Hepatic stellate cell (primary cell): ENCODE measurements at regions not wholly inside any gene's neighbourhood (a gene's known extent, or its start where the extent isn't known, plus 50 kb on each side); places are given as distances from the start of the nearest gene placed in this dataset.
"Not testable (repeated sequence)": the region's sequence is repeated elsewhere in the genome, so short reads cannot be mapped to it uniquely, and the experiment has no call there.

Source experiments
- DNase-seq: peaks from one replicate; pipeline ENCODE4 v3.0.0; 2011; ENCODE audit warnings: low spot score

- DNase-seq, result no peak
Observed at GRCh38 chr9:96156171-96156974, 145.6 kb downstream of the HSD17B3 start.

GRCh38 chr9:96154081-96154480 lies 147.9 kb downstream of the HSD17B3 start:
- DNase-seq, result no peak

- no peak for DNase-seq
Observed at GRCh38 chr9:96152550-96152949, 149.4 kb downstream of the HSD17B3 start.

GRCh38 chr9:96150324-96151227 lies 151.4 kb downstream of the HSD17B3 start:
- no peak for DNase-seq

DNA sequence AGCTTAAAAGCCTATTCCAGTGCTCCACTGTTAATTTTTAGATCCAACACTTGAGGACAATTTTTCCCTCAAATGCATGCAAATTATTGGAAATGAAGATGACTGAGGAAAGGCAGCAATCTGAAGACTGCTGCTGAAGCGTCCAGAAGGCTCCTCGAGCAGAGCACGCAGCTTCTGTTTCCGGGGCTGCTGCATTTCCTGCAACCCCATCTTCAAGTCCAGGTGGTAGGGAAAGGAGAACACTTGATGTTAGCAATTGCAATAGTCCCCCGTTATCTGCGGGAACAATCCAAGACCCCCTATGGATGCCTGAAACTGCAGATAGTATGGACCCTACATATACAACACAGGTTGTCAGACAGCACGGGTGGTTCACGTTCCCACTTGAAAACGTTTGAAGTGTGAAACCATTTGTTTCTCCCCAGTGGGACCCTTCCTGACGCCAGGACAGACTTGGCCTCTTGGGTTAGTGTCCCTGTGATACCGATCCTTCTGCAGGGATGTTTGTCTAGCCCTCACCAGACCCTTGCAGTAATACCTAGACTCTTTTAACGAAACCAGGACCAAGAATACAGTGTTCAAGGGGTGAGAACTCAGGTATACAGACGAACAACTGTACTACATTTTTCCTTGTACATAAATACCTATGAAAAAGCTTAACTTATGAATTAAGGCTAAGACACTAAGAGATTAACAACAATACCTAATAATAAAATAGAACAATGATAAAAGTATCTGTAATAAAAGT lies 152.3 kb downstream of the HSD17B3 start:
- no peak for DNase-seq

DNA sequence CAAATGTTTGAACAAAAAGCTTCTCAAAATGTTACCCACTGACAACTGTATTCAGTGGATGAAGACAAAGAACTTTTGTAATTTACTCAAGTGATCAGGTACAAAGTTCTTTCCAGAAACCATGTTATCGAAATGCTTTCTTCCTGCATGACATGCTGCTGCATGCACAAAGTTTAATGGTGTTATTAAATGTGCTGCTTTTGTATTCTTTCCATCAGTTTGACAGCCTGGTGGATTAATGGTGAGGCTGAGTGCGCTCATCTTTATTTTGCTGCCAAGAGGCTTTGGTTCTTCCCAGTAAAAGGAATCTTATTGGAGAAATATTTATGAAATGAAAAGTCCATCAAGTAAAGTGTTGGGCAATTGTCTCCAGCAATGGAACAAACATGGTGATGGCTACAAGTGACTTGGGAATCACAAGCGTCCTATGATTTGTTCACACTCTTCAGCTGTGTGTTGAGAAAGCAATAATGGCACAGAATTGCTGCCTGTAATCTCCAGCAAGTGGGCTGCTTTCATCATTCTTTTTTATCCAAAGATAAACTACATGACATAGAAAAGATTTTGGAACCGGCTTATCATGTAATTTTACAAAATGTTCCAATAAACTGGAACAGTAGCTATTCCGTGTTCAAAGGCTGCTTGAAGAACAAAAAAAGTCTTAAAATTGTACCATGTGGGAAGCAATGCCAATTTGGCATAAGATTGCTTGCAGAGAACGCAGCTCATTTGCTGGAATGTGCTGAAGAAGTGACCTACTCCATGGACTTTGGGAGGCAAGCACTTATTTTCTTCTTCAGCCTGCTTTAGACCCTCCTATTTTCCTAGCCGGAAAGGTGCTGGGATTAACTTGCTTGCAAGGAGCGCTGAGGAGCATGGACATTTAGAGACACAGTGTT lies 153.1 kb downstream of the HSD17B3 start:
- no peak for DNase-seq

DNA sequence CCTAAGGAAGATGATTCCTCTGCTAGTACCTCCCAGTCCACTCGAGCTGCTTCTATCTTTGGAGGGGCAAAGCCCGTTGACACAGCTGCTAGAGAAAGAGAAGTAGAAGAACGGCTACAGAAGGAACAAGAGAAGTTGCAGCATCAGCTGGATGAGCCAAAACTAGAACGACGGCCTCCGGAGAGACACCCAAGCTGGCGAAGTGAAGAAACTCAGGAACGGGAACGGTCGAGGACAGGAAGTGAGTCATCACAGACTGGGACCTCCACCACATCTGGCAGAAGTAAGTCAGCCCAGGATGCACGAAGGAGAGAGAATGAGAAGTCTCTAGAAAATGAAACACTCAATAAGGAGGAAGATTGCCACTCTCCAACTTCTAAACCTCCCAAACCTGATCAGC lies 154.9 kb downstream of the HSD17B3 start:
- not testable (repeated sequence) for DNase-seq

- DNase-seq, result no peak
Observed at GRCh38 chr9:96141666-96142065, 160.3 kb downstream of the HSD17B3 start.

DNA sequence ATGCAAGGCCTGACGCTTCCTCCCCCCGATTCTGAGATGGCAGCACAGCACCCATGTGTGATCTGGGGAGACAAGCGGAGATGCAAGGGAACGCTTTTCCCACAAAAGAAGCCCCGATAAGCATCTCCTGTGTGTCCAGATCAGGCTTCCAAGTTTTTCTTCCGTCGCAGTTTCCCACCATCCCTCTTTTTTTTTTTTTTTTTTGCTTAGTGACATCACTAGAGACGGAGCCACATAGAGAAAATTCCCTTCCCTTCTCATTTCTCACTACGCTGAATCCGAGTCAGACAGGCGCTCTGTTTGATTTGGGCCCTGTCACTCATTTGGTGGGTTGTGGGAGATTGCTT lies 160.9 kb downstream of the HSD17B3 start:
- no peak for DNase-seq

DNA sequence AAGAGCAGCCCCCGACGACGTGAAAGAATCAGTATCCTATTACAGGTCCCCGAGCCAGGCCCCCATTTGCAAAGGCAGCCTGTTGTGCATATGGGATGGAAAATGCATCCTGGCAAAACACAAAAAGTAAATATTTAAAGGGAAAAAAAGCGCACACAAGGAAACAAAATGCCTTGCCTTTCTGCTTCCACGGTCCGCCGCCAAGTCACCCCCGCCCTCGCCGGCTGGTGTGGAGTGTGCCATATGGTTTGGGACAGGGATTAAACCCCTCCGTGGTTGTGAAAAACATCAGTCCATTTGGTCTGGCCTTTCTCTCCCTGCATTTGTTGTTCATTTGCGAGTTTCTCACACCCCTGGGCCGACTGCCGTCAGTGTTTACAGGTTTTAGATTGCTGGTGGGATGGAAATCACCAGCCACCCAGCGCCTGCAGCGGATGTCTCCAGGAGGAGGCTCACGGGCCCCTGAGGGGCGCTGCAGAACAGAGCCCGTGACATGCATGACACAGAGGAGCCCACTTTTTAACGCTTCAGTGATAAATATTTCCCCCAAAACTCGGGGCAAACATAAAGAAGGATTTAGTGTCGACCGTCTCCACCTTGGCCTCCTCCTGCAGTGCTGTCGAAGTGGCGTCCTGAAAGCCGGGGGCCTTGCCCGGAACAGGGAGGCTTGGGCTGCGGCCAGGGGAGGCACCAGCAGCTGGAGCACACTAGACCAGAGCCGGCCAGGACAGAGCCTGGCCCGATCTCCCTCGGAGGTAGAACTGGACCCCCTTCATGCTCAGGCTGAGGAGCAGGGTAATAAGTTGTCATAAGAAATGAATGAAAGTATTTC lies 161.5 kb downstream of the HSD17B3 start:
- no peak for DNase-seq

DNA sequence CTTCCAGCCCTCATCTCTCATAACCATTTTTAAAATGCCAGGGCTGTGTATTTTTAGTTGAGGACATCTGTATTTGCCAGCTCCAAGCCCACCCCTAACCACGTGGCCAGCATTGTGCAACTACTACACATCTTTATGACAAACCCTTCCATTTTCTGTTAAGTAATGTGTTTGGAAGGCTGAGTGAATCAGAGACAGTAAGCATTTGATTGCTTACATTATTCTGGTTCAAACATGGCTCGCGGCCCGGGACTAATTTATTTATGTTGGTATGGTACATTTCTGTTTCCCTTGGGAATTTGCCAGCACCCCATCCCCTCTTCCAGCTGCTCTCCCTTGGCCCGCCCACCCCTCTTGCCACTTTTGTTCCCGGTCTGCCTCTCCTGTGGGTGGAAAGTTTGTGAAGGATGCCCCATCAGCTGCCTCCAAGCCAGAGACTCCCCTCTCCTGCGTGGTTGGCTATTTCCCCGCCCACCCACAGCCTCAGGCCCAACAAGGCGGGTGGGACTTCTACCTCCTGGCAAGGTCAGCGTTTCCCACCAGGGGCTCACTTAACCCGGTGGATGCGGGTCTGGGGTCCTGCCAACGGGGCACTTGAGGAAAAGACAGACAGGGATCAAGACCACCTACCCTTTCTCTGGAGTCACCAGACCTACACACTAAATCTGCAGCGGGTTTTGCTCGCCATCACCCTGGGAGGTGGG lies 162.2 kb downstream of the HSD17B3 start:
- peak; percentile 60 for DNase-seq

GRCh38 chr9:96138616-96139015 lies 163.4 kb downstream of the HSD17B3 start:
- DNase-seq, result no peak

DNA sequence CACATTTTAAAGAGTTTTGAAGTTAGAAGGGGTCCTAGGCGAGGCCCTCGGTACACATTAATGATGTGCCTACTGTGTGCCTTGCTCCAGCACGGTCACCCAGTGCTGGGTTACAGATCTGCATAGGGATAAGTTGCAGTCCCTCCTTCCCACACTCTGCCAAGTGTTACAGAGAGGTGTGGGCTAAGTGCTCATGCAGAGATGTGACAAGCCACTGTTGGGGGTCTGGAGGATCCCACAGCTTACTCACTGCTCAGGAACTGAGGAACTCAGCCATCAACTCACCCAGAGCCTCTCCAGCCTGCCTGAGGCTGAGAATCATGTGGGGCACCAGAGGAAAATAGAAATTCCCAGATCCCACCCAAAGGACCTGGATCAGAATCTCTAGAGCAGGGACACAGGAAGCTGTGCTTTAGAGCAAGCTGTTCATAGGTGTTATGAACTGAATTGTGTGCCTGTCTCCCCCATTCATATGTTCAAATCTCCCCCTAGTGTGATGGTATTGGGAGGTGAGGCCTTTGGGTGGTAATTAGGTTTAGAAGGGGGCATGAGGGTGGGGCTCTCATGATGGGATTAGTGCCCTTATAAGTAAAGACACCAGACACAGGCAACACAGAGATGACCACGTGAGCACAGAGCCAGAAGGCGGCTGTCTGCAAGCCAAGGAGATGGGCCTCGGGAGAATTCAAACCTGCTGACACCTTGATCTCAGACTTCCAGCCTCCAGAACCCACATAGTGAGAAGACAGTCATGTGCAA lies 164.1 kb downstream of the HSD17B3 start:
- no peak for DNase-seq

DNA sequence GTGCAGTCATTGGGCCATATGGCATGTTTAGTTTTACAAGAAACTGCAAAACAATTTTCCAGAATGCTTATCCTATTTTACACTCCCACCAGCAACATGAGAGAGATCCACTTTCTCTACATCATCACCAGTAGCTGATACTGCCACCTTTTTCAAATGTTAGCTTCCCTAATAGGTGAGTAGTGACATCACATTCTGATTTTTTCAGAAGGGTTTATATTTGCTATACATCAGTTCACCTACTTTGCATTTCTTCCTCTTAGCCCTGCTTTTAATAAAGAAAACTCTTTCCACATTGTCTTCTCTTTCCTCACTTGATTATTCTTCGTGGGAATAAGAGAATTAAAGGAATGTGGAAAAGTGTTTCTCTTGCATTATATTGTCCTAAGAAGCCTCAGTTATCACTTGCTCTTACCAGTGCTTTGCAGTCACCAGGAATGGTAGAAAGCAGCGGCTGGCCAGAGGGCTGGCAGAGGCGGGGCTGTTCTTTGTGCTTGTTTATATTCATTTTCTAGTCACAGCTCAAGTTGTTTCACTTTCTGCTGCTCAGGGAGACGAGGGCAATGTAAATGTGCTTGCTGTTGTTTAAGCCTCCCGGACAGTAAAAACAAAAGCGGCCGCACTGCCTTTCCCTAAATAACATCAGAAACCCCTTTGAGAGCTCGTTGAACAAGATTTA lies 164.8 kb downstream of the HSD17B3 start:
- DNase-seq, result peak; percentile 51

DNA sequence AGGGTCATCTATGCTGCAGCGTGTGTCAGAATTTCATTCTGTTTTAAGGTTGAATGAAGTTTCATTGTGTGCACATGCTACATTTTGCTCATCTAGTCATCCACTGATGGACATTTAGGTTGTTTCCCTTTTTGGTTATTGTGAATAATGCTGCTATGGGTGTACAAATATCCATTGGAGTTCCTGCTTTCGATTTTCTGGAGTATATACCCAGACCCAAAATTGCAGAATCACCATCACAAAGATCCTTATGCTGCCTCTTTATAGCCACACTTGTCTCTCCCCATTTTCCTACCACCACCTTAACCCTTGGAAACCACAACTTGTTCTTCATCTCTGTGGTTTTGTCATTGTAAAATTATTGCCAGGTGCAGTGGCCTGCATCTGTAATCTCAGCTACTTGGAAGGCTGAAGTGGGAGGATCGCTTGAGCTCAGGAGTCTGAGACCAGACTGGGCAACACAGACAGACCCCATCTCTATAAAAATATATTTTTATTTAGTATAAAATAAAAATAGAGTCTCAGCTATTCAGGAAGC lies 166.2 kb downstream of the HSD17B3 start:
- no peak for DNase-seq

- no peak for DNase-seq
Observed at GRCh38 chr9:96135076-96135752, 166.8 kb downstream of the HSD17B3 start.

DNA sequence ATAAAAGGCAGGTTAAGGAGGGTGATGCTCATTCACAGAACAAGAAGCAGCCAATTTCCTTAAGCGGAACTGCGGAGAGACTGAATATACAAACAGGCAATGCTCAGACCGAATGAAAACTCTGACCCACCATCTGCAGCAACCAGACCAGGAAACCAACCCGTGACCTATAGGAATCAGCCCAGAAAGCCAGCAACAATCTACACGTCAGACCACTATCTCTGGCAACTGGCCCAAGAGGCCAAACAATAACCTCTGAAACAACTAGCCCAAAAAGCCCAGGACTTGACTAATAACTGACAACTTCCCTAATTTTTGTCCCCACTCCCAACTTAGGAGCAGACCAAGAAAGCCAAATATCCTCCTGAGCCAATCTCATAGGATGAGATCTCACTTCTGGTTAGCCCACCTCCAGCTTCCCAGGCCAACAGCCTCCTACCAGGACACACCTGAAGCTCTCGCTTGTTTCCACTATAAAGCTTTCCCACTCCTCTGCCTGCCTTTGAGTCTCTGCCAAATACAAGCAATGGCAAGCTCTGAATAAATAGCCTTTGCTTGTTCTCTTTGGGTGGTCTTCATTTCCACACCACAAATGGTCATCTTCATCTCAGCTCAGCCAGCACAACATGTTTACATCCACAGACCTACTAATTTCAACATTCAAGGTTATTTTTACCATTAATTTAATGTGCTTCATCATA lies 168.5 kb downstream of the HSD17B3 start:
- DNase-seq, result no peak
